Caco-2 (cell line): ENCODE measurements at regions not wholly inside any gene's neighbourhood (a gene's known extent, or its start where the extent isn't known, plus 50 kb on each side); places are given as distances from the start of the nearest gene placed in this dataset.
"Not testable (repeated sequence)": the region's sequence is repeated elsewhere in the genome, so short reads cannot be mapped to it uniquely, and the experiment has no call there.

ENCODE experiments used
- BruUV-seq: library from RNA; stranded (reverse); fragments of 400-500 nt; replicated peaks from 2 replicates; lab custom pipeline; 2021; lab: Mats Ljungman, UMichigan
- CTCF ChIA-PET: fragments of 300-600 bp; sonication (Branson Sonifier 250); formaldehyde crosslinking; loops from one replicate; lab custom pipeline; 2022; ENCODE audit warnings: antibody characterized with exemption; lab: Charles Lee
- POLR2A ChIA-PET: fragments of 300-600 bp; sonication (Branson Sonifier 250); formaldehyde crosslinking; loops from one replicate; lab custom pipeline; 2022; ENCODE audit warnings: antibody characterized with exemption; lab: Charles Lee
- DNase-seq, 2 experiments: peaks; one replicate each; pipeline versions ENCODE4 v3.0.0 to v3.0.0-alpha.2; 2020 to 2022
- H3K27me3 ChIP-seq: replicated peaks from 2 replicates; pipeline ENCODE4 v1.6.0; 2011; ENCODE audit warnings: low read length; ENCODE audit not compliant: control insufficient read depth, insufficient read depth
- H3K36me3 ChIP-seq: 2 replicates; pipeline ENCODE4 v1.5.1; 2011; ENCODE audit warnings: low read length; ENCODE audit not compliant: control insufficient read depth, insufficient read depth
- H3K4me1 ChIP-seq: fragments of 250-450 bp; sonication (Bioruptor Pico); 2 replicates; pipeline ENCODE4 v1.5.1; 2020; ENCODE audit warnings: mild to moderate bottlenecking
- H3K4me3 ChIP-seq: 2 replicates; pipeline ENCODE4 v1.5.1; 2011; ENCODE audit warnings: low read depth, mild to moderate bottlenecking, control low read depth, low read length
- H3K9me3 ChIP-seq: fragments of 250-450 bp; sonication (Bioruptor Pico); 2 replicates; pipeline ENCODE4 v1.5.1; 2020; ENCODE audit warnings: mild to moderate bottlenecking, moderate library complexity
- H3K27ac Mint-ChIP-seq: one replicate; pipeline ENCODE4 v1.8.0; 2022; ENCODE audit warnings: mixed read lengths; ENCODE audit not compliant: unreplicated experiment
- H3K27me3 Mint-ChIP-seq: one replicate; pipeline ENCODE4 v1.8.0; 2022; ENCODE audit warnings: mixed read lengths; ENCODE audit not compliant: insufficient read depth, unreplicated experiment
- H3K36me3 Mint-ChIP-seq: one replicate; pipeline ENCODE4 v1.8.0; 2022; ENCODE audit warnings: mild to moderate bottlenecking, mixed read lengths; ENCODE audit not compliant: insufficient read depth, unreplicated experiment
- H3K4me1 Mint-ChIP-seq: one replicate; pipeline ENCODE4 v1.8.0; 2022; ENCODE audit warnings: low read depth, mixed read lengths; ENCODE audit not compliant: unreplicated experiment
- H3K4me3 Mint-ChIP-seq: one replicate; pipeline ENCODE4 v1.8.0; 2022; ENCODE audit warnings: mild to moderate bottlenecking, moderate library complexity, mixed read lengths; ENCODE audit not compliant: unreplicated experiment
- H3K9me3 Mint-ChIP-seq: one replicate; pipeline ENCODE4 v1.8.0; 2022; ENCODE audit warnings: mixed read lengths; ENCODE audit not compliant: unreplicated experiment
- intact Hi-C: fragments of 100-400 bp; cut with micrococcal nuclease; formaldehyde crosslinking; loops from one replicate; pipeline ENCODE4 v1.10.0; 2022; ENCODE audit not compliant: unreplicated experiment
- TF ChIP-seq, protein P1 (sequence below), 2 experiments: fragments of 200-600 bp in 1 of 2; IDR thresholded peaks; 1 replicate in 1 of 2; 2 replicates in 1 of 2; pipeline versions ENCODE4 v1.5.1 to v1.8.0; 2011 to 2022; ENCODE audit warnings: antibody characterized with exemption in 1 of 2, control low read depth in 1 of 2, inconsistent platforms in 1 of 2, low read depth in 1 of 2, low read length in 1 of 2, mild to moderate bottlenecking in 1 of 2, moderate library complexity in 1 of 2; ENCODE audit not compliant: insufficient read depth in 1 of 2, severe bottlenecking in 1 of 2, unreplicated experiment in 1 of 2

DNA sequence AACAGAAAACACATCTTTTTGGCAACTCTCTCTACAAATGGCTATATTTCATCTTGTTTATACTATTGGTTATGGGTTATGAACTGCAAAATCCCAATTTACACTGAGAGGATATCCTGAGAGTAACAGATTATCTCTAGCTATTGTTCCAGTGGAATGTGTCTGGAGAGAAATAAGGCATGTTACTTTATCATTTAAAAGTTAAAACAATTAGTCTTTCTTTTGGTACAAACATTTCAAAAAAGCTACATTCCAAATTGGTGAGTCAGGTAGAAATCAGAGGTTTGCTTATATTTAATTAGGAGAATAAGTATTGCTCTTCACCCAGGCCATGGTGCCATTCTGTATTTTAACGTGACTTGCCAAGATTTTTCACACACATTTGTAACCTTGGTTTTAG is 411.6 kb downstream of the CCER1 start:
- Mint-ChIP-seq H3K27me3 (no peaks in the 10 kb centered on the region), H3K27ac (no peak overlapping the region), H3K9me3 (no peaks in the 10 kb centered on the region), H3K4me1 (no peaks in the 10 kb centered on the region), H3K36me3 (no peaks in the 10 kb centered on the region), H3K4me3 (no peak overlapping the region)
- intact Hi-C loops = no loop called here
- Histone ChIP-seq H3K36me3 (no peaks in the 10 kb centered on the region), H3K4me1 (no peaks in the 10 kb centered on the region), H3K27me3 (no peaks in the 10 kb centered on the region), H3K9me3 (no peaks in the 10 kb centered on the region), H3K4me3 (no peak overlapping the region)
- ChIA-PET CTCF (no interaction called here), POLR2A (no interaction called here)
- no peak for DNase-seq
- BruUV-seq = no TSS peak
- TF ChIP-seq, protein P1, sequence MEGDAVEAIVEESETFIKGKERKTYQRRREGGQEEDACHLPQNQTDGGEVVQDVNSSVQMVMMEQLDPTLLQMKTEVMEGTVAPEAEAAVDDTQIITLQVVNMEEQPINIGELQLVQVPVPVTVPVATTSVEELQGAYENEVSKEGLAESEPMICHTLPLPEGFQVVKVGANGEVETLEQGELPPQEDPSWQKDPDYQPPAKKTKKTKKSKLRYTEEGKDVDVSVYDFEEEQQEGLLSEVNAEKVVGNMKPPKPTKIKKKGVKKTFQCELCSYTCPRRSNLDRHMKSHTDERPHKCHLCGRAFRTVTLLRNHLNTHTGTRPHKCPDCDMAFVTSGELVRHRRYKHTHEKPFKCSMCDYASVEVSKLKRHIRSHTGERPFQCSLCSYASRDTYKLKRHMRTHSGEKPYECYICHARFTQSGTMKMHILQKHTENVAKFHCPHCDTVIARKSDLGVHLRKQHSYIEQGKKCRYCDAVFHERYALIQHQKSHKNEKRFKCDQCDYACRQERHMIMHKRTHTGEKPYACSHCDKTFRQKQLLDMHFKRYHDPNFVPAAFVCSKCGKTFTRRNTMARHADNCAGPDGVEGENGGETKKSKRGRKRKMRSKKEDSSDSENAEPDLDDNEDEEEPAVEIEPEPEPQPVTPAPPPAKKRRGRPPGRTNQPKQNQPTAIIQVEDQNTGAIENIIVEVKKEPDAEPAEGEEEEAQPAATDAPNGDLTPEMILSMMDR (IDR thresholded peaks at IDR 0.05; ENCODE audit: insufficient read depth in 1 of 2, low read depth in 1 of 2, low read length in 1 of 2, severe bottlenecking in 1 of 2, unreplicated experiment in 1 of 2) = no peak

DNA sequence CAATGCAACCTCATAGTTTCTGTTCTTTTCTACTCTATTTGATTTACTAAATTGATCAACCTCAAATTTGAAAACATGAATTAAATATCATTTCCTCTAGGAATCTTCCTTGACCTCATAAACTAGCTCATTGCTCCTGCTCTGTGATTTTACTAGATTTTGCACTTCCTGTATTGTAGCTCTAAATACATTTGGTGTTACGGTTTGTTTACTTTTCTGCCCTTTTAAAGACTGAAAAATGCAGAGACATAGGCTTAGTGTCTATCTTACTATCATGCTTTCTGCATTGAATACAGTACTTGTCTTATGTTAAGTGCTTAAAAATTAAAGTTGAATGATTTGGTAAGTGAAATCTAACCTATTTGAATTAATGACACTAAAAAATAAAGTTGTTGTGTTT is 412.1 kb downstream of the CCER1 start:
- H3K9me3 Mint-ChIP-seq, H3K27ac Mint-ChIP-seq, DNase-seq, H3K36me3 ChIP-seq, CTCF ChIA-PET, H3K27me3 ChIP-seq, H3K9me3 ChIP-seq, POLR2A ChIA-PET, H3K27me3 Mint-ChIP-seq, H3K4me1 Mint-ChIP-seq, BruUV-seq, H3K4me1 ChIP-seq, H3K4me3 ChIP-seq, H3K36me3 Mint-ChIP-seq, intact Hi-C loops, H3K4me3 Mint-ChIP-seq: not testable (repeated sequence)

DNA sequence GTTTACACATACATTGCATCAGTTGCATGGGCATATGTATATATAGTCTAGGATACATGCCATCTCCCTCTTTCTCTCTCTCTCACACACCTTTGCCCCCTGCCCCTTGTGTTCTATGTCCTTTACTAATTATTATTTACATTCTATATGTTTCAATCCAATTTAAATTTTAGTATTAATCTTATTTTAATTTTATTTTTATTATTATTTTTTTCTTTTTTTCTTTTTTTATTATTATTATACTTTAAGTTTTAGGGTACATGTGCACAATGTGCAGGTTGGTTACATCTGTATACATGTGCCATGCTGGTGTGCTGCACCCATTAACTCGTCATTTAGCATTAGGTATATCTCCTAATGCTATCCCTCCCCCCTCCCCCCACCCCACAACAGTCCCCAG is 421.1 kb downstream of the CCER1 start:
- POLR2A ChIA-PET, BruUV-seq, intact Hi-C loops, H3K4me3 ChIP-seq, CTCF ChIA-PET, H3K27me3 ChIP-seq, H3K9me3 Mint-ChIP-seq, H3K4me1 ChIP-seq, H3K4me1 Mint-ChIP-seq, H3K4me3 Mint-ChIP-seq, H3K36me3 Mint-ChIP-seq, H3K27ac Mint-ChIP-seq, H3K9me3 ChIP-seq, H3K36me3 ChIP-seq, DNase-seq, H3K27me3 Mint-ChIP-seq: not testable (repeated sequence)

DNA sequence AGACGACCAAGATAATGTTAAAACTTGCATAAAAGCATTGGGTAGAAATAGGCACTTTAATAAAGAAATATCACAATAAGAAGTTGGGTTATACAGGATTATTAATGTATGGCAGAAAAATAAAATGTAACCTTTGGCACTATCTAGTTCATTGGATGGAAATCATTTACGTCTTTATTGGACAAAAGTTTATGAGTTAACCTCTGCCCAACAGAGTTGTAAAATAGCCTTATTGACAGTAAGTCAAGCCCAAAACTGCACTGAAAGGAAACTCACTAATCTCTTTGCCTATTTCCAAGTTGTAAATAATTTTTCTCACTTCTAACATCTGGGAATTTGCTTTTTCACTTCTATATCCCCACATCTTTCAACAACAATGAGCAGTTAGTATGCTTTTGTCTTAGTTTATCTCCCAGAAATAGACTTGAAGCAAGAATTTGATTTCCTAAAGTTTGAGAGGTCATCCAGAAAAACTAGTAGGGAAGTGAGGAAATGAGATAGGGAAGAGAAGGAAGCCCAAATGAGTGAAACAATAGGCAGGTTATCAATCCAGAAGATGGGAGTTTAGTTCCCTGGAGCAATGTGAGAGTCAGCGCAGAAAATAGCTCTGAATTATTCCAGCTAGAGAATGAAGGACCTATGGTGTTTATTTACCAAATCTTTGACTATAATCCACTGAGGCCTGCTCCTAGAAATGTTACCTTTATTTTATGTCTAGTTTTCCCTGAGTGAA is 434.8 kb downstream of the CCER1 start:
- no peaks in the 10 kb centered on the region for H3K36me3 Mint-ChIP-seq
- no peak overlapping the region for H3K27ac Mint-ChIP-seq
- BruUV-seq = no TSS peak
- H3K4me3 Mint-ChIP-seq = no peak overlapping the region
- Histone ChIP-seq H3K4me1 (peaks cover 7% of the 10 kb centered on the region; the same call in 1 of the 2 replicates), H3K27me3 (no peaks in the 10 kb centered on the region), H3K36me3 (no peaks in the 10 kb centered on the region), H3K4me3 (no peak overlapping the region), H3K9me3 (no peaks in the 10 kb centered on the region)
- no peak for DNase-seq
- TF ChIP-seq, protein P1 (IDR thresholded peaks at IDR 0.05; ENCODE audit: insufficient read depth in 1 of 2, low read depth in 1 of 2, low read length in 1 of 2, severe bottlenecking in 1 of 2, unreplicated experiment in 1 of 2) = no peak
- peaks cover 3% of the 10 kb centered on the region for H3K27me3 Mint-ChIP-seq
- intact Hi-C loops = no loop called here
- ChIA-PET CTCF (no interaction called here), POLR2A (no interaction called here)
- no peaks in the 10 kb centered on the region for H3K9me3 Mint-ChIP-seq
- peaks cover 4% of the 10 kb centered on the region for H3K4me1 Mint-ChIP-seq
